ENCODE measurements at regions not wholly inside any gene's neighbourhood (a gene's known extent, or its start where the extent isn't known, plus 50 kb on each side); places are given as distances from the start of the nearest gene placed in this dataset.

DNA sequence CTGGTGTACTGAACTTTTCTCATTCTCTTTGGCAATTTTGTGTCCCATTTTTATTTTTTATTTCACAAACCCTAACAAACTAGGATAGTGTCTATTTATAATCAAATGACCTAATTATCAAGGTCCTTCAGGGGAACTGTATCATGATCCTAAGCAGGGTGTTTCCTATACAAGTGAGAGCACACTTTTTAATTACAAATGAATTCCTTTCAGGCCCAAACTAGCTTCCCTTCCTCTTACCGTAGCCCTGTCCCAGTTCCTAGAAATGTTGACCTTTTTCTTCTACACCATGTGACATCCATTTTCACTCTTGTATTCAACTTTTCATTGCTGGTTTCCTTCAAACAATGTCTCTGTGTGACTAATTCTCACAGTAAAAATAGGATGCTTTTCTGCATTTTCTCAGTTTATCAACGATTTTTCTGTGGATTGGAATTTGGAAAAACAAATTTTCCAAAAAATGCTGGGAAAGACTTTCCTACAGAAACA lies 411.4 kb downstream of the CCDC91 start:
- no peak for DNase-seq (ENCODE audit: low read depth in 2 of 2)

DNA sequence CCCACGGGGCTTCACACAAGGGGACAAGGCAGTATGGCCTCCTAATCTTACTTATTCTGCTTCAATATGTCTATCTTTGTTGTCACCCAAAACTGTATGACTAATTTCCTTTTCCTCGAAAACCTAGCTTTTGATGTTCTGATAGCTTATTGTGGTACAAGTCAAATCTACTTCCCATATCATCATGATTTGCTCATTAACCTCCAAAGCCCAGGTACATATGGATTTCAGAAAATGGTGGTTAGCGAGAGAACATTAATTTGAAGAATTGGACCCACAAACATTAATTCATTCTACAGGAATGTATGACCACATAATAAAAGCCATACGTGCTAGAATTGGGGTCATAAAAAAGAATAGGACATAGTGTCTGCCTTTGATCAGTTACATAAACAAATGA lies 412.5 kb downstream of the CCDC91 start:
- no peak for DNase-seq (ENCODE audit: low read depth in 2 of 2)

DNA sequence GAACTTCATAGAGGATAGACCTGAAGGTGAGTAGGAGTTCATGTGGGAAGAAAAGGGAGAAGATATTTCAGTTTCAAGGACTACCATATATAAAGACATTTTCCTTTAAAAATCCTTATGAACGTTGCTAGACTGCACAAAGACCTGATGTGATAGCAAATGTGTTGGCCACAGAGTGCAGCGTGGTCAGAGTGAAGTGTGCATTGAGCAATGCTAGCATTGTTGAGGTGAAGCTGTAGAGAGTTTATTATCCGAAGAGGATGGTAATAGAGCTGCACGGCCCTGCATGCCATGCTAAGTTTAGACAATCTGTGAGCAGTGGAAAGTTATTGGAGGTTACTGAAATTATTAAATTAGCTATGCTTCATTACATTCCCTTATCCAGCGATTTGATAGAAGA lies 413.0 kb downstream of the CCDC91 start:
- no peak for DNase-seq (ENCODE audit: low read depth in 2 of 2)

DNA sequence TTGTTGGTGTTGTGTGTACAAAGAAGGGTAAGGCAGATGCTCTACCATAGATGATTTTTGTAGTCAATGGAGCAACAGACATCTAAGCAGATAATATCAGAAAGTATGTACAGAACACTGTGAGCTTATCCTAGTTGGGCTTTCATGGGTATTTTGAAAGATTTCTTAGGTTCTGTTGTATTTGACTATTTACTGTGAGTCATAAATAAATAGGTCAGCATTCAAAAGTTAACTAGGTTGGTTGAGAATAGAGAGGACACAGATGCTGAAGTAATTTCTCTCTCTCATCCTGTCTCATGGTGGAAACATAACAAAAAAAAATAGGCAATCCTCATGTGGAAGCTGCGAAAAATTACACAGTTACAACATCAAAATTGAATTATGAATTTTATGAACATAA lies 413.5 kb downstream of the CCDC91 start:
- DNase-seq (ENCODE audit: low read depth in 2 of 2) = no peak

DNA sequence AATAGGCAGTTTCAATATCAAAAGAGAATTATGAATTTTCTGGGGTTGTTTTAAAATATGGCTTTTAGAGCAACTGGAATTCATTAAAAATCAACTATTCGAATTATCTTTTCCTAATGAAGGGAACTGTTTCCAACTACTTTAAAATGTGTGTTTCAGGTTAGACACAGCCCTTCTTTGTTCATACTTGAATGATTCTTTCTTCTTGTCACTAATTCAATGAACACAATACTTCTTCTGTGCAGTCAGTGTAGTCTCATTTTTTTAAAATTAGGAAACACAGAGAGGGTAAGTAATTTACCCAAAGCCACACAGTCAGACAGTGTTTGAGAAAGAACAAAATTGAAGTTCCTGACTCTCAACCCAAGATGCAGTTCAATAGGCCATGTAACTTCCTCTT lies 414.0 kb downstream of the CCDC91 start:
- no peak for DNase-seq (ENCODE audit: low read depth in 2 of 2)

DNA sequence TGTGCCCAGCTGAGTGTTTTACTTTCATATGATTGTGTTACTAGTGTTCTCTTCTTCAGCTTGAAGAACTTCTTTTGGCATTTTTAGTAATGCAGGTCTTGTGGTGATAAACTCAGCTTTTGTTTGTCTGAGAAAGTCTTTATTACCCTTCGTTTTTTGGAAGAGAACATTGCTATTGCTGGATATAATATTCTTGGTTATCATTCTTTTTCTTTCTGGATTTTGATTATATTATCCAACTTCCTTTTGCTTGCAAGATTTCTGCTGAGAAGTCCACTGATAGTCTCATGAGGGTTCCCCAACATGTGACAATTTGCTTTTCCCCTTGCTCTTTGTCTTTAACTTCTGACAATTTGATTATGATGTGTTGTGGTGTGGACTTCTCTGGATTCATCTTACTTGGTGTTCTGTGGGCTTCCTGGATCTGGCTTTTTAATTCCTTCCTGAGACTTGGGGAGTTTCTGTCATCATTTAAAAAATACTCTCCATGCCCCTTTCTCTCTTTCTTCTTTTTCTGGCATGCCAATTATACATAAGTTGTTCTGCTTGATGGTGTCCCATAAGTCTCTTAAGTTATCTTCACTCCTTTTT lies 416.8 kb downstream of the CCDC91 start:
- DNase-seq (ENCODE audit: low read depth in 2 of 2) = no peak

DNA sequence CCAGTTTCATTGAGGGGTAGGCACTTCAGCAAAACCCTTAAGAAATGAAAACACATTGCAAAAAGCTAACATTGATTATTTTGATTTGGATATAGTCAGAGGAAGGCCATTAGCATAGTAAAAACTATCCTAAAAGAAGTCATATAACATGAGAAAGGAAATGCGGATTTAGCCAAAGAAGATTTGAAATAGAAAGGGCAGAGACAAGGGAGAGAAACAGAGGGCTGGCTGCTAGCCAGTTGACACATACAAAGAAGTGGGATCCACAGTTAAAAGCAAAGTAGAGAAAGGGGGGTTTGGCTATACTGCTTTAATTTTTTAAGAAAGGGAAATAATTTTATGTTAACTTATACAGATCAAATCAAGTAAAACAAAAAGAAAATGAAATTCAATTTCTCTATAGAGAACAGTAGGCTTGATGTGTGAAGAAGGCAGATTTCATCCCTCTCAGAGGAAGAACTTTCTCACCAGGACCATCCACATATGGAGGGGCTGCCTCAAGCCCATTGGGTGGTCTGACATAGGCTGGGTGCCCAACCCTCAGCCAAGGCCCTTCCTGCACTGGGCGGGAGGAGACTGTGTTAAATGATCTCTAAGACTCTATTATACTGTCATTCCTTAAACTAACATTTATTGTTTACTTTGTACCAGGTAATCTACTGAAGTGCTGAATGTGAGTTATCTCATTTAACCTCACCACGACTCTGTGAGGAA lies 420.3 kb downstream of the CCDC91 start:
- DNase-seq (ENCODE audit: low read depth in 2 of 2) = no peak

DNA sequence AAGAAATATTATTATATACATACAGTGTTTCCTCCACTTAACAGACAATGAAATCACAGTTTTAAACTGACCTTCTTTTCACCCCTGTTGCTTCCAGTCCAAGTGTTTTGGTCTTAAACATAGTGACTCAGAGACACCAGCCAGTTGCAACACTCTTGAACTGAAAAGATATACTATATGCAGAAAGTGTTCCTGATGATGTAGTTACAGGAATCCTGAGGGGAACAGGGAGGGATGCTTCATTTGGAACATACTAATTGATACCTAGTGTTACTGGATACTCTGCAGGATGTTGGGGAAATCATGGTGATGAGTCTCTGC lies 420.8 kb downstream of the CCDC91 start:
- DNase-seq (ENCODE audit: low read depth in 2 of 2) = no peak

DNA sequence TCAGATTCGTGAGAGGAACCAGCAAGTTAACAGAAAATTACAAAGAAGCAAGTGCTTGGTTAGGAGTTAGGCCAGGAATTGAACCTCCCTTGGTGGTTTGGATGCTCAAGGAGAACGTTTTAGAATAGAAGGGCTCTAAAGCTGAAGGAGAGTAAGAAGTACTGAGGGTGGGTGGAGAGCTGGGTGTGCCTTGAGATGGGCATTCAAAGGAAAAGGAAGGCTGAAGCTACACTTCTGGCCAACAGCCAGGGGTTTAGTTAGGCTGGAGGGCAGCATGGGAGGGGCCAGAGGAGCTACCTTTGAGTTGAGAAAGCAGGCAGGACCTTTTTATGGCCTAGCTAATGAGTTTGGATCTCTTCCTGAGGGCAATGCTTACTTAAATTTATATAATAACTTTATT lies 421.2 kb downstream of the CCDC91 start:
- no peak for DNase-seq (ENCODE audit: low read depth in 2 of 2)

DNA sequence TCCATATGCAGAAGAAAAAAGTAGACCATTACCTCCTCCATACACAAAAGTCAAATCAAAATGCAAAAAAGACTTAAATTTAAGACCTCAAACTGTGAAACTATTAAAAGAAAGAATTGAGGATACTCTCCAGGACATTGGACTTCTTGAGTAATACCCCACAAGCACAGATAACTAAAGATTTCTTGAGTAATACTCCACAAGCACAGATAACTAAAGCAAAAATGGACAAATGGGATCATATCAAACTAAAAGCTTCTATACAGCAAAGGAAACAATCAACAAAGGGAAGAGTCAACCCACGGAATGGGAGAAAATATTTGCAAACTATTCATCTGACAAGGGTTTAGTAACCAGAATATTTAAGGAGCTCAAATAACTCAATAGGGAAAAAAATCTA lies 427.9 kb downstream of the CCDC91 start:
- no peak for DNase-seq (ENCODE audit: low read depth in 2 of 2)

DNA sequence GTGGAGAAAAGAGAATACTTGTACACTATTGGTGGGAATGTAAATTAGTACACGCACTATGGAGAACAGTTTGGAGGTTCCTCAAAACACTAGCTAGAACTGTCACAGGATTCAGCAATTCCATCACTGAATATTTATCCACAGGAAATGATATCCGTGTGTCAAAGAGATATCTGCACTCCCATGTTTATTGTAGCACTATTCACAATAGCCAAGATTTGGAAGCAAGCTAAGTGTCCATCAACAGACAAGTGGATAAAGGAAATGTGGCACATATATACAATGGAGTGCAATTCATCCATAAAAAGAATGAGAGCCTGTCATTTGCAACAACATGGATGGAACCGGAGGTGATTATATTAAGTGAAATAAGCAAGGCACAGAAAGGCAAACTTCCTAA lies 428.5 kb downstream of the CCDC91 start:
- no peak for DNase-seq (ENCODE audit: low read depth in 2 of 2)

DNA sequence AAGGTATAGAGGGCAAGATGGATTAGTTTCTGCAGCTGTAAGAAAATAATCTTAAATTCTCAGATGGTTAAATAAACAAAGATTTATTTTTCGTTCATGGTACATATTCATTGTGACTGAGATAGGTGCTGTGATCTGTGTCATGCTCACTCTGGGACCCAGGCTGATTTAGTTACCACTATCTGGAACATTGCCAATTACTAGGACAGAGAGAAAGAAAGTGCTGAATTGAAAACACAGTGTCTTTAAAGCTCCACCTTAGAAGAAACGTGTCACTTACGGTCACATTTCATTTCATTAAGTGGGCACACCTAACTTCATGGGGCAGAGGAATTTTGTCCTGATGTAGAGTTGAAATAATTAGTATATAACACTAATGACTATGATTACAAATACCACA lies 430.0 kb downstream of the CCDC91 start:
- no peak for DNase-seq (ENCODE audit: low read depth in 2 of 2)

DNA sequence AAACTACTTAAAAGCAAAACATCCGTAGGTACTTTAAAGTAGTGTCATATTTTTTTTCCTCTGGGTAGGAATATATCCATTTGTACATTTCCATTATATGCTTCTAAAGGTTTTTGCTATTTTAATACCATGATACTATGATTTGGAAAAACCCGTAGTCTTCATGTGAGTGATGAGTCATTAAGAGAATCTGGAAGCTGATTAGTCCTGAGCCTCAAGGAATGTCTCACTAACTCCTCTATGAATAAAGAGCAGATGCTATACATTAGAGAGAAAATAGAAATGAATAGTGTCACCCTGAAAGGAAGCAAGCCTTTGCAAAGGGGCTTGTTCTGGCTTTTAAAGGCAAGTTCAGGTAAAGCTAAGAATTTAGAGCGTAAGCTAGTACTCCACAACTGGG lies 432.1 kb downstream of the CCDC91 start:
- no peak for DNase-seq (ENCODE audit: low read depth in 2 of 2)

DNA sequence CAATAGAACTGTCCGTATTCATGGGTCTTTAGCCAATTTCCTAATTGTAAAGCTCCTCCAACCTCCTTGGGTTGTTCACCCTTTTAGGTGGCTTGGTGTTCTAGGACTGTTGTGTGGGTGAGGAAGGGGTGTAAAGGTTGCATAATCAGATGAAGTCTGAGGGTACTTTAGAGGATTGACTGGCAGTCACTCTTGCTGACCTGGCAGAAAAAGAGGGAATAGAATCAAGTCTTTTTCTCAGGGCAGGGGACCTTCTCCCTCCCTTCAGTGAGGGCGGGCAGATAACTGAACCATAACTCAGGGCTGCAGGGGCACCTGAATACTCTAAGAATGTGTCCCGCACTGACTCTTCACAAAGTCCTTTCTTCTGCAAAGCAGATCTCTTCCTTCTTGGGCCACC lies 436.2 kb downstream of the CCDC91 start:
- DNase-seq (ENCODE audit: low read depth in 2 of 2) = no peak

DNA sequence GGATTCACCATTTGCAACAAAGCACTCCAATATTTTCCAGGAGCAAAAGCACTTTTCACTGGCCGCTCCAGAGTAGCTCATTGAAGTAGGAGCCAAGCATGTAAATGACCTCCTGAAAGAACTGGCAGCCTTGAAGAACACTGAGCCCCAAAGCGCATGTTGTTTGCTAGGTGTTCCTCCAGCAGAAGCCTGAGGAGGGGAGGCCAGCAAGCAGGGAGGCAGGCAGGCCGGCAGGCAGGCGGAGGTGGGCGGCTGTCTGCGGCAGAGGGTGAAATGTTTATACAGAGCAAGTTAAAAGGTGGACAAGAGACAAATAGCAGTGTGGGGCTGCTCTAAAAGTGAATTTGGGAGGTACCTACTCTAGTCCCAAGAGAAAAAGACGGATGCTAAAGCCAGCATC lies 439.4 kb downstream of the CCDC91 start:
- DNase-seq (ENCODE audit: low read depth in 2 of 2) = no peak

DNA sequence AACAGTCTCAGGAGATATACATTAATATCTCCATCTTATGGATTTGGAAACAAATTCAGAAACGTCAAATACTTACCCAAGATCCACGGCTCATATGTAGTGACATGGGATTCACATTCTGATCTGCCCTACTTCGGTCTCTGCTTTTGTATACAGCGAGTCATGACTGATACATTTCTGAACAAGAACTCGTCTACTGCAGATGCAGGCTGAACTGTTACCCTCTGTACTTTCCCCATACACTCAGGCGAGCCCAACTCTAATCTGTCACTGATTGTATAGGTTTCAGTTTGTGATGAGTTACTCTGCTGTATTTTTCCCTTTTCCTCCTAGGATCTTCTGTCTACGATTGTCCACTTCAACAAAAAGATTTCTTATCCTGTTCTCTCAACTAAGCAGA lies 441.6 kb downstream of the CCDC91 start:
- no peak for DNase-seq (ENCODE audit: low read depth in 2 of 2)

DNA sequence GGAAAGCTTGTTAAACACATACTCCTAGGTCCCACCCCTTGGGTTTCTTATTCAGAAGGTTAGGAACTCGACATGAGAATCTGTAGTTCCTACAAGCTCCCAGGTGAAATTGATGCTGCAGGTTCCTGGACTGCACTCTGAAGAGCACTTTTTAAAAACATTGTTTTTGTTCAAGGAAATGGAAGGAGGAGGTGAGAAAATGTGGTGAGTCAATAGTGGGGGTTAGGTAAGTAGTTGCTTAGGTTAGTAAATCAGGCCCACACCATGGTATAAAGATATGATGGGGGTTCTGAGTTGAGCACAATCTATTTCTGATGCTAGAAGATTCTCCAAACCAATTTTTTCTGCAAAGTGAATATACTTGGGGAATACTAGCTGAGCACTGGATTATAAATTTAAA lies 450.3 kb downstream of the CCDC91 start:
- no peak for DNase-seq (ENCODE audit: low read depth in 2 of 2)

DNA sequence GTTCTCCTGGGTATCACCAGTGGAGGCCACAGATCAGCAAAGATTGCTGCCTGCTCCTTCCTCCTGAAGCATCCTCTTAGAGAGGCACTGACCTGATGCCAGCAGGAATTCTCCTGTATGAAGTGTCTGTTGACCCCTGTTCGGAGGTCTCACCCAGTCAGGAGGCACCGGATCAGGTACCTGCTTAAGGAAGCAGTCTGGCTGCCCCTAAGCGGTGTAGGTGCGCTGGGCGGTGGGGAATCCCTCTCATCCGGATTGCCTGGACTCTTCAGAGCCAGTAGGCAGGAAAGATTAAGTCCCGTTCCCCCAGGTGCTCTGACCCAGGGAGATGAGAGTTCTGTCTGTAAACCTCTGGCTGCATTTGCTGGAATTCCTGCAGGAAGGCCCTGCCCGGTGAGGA lies 455.2 kb downstream of the CCDC91 start:
- no peak for DNase-seq (ENCODE audit: low read depth in 2 of 2)

DNA sequence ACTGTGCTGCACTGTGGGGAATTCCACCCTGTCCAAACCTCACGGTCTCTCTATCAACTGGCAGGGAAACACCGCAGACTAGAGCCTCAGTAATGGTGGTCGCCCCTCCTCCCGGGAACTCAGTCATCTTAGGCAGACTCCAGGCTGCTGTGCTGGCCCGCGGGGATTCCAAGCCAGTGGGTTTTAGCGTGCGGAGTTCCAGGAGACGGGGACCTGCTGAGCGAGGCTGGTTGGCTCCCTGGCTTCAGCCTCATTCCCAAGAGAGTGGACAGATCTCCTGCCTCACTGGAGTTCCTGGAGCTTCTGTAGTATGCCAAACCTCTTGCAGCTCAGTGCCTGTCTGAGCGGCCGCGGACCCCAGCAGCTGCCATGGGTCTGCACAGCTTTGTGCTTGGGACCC lies 455.6 kb downstream of the CCDC91 start:
- DNase-seq (ENCODE audit: low read depth in 2 of 2) = no peak

DNA sequence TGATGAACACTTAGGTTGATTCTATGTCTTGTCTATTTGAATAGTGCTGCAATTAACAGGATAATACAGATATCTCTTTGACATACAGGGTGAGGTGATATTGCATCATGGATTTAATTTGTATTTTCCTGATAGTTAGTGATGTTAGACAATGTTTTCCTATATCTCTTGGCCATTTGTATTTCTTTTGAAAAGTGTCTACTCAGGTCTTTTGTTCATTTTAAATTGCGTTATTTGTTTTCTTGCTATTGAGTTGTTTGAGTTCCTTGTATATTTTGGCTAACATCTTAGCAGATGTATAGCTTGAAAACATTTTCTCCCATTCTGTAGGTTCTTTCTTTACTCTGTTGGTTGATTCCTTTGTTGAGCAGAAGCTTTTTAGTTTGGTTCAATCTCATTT lies 460.6 kb downstream of the CCDC91 start:
- no peak for DNase-seq (ENCODE audit: low read depth in 2 of 2)

DNA sequence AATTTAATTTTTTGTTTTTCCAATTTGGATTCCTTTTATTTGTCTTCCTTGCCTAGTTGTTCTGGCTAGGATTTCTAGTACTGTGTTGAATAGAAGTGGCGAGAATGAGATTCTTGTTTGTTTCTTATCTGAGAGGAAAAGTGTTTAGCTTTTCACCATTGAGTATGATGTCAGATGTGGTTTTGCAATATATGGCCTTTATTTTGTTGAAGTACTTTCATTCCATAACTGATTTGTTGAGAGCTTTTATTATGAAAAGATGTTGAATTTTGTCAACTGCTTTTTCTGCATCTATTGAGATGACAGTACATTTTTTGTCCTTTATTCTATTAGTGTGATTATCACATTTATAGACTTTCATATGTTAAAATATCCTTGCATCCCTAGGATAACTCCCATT lies 462.0 kb downstream of the CCDC91 start:
- DNase-seq (ENCODE audit: low read depth in 2 of 2) = no peak

DNA sequence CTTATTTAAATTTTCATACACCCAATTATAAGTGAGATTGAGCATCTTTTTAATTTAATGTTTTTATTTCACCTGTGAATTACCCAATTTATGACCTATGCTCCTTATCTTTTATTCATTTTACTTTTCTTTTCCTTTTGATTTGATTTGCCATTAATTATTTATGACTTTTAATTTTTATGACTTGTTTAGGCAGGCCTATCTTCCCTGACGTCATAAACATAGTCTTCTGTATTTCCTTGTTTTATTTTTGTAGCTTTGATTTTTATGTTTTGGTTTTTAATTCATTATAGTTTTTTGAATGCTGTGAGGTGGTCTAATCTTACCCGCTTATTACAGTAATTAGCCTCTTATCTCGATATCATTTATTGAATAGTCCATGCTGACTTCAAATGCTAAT lies 467.1 kb upstream of the FAR2 start:
- no peak for DNase-seq (ENCODE audit: low read depth in 2 of 2)

DNA sequence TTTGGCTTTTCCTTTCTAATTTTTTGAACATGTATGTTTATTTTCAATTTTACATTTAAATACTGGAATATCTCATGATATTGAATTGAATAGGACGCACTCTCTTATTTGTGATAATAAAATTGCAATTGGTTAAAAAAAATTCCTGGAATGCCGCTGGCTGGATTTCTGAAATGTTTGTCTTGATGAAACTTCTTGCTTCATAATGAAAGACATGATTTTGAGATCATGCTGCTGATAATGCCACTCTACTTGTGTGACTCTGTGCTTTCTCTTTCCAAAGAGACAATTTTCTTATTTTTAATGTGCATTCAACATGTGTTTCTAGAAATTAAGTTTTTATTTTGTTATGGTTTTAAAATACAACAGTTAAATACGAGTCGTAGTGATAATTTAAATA lies 465.7 kb upstream of the FAR2 start:
- DNase-seq (ENCODE audit: low read depth in 2 of 2) = no peak

All from stimulated activated CD4-positive, alpha-beta T cell treated with anti-CD3 and anti-CD28 coated beads, Interleukin-4, amount 100 ng/mL, for 48 hours (primary cell).